ENCODE measurements at regions not wholly inside any gene's neighbourhood (a gene's known extent, or its start where the extent isn't known, plus 50 kb on each side); places are given as distances from the start of the nearest gene placed in this dataset.
A peak's percentile ranks its signal among the peaks of the same experiment; 100 is the strongest.

GRCh38 chr1:39091845-39092645, 65.9 kb downstream of the NDUFS5 start (continued):
- TF ChIP-seq MXD1 (CRISPR knock-in tag; IDR thresholded peaks at IDR 0.05; ENCODE audit: borderline replicate concordance, poor library complexity, severe bottlenecking) (no peak), ZNF431 (CRISPR knock-in tag; IDR thresholded peaks at IDR 0.05) (no peak), XRCC4 (IDR thresholded peaks at IDR 0.05; ENCODE audit: extremely low read depth, insufficient read depth, insufficient read length) (no peak), REST (IDR thresholded peaks at IDR 0.05; ENCODE audit: borderline replicate concordance) (peak; percentile 84), REST (CRISPR knock-in tag; IDR thresholded peaks at IDR 0.05; ENCODE audit: low read depth) (no peak), ZNF511 (CRISPR knock-in tag; IDR thresholded peaks at IDR 0.05) (no peak), SMARCC2 (IDR thresholded peaks at IDR 0.05; ENCODE audit: low read depth) (no peak), ZNF436 (CRISPR knock-in tag; IDR thresholded peaks at IDR 0.05) (no peak), ARID2 (IDR thresholded peaks at IDR 0.05) (peak; percentile 66), CREM (IDR thresholded peaks at IDR 0.05; ENCODE audit: low read depth) (0 out of 2 replicates have a peak, but pooled peaks have one; percentile 12), NKRF (IDR thresholded peaks at IDR 0.05; ENCODE audit: borderline replicate concordance) (no peak), KHSRP (IDR thresholded peaks at IDR 0.05) (no peak)
